Heart left ventricle (tissue), 16 donors: ENCODE measurements at regions not wholly inside any gene's neighbourhood (a gene's known extent, or its start where the extent isn't known, plus 50 kb on each side); places are given as distances from the start of the nearest gene placed in this dataset.

ENCODE experiments used
- ATAC-seq, 4 donors: fragments of 200-7000 bp; cut with Tn5 transposase; one replicate each; pipeline ENCODE4 v1.9.1; 2020 to 2022; ENCODE audit warnings: moderate library complexity in 4 of 4, mild to moderate bottlenecking in 3 of 4, moderate number of reproducible peaks in 1 of 4
- DNase-seq, 5 donors: peaks; one replicate each; pipeline ENCODE4 v3.0.0-alpha.2; 2020
- H3K27ac ChIP-seq, 12 donors: fragments of 200-600 bp; sonication (generic) in 4 of 12; one replicate each; pipeline versions ENCODE4 v1.5.0 to v1.8.0; 2016 to 2022; ENCODE audit warnings: mild to moderate bottlenecking in 2 of 12
- H3K27me3 ChIP-seq, 9 donors: fragments of 200-600 bp; sonication (generic) in 2 of 9; one replicate each; pipeline versions ENCODE4 v1.5.1 to v1.8.0; 2016 to 2022; ENCODE audit warnings: mild to moderate bottlenecking in 3 of 9
- H3K36me3 ChIP-seq, 9 donors: fragments of 200-600 bp; sonication (generic) in 2 of 9; one replicate each; pipeline versions ENCODE4 v1.5.0 to v1.8.0; 2018 to 2022; ENCODE audit warnings: mild to moderate bottlenecking in 2 of 9
- H3K4me1 ChIP-seq, 12 donors: fragments of 200-600 bp; sonication (generic) in 4 of 12; one replicate each; pipeline versions ENCODE4 v1.5.0 to v1.8.0; 2016 to 2022; ENCODE audit warnings: mild to moderate bottlenecking in 3 of 12
- H3K4me3 ChIP-seq, 12 donors: fragments of 200-600 bp; sonication (generic) in 4 of 12; one replicate each; pipeline versions ENCODE4 v1.5.0 to v1.8.0; 2017 to 2022; ENCODE audit warnings: mild to moderate bottlenecking in 9 of 12, moderate library complexity in 4 of 12
- H3K9me3 ChIP-seq, 12 donors: fragments of 200-600 bp; sonication (generic) in 4 of 12; one replicate each; pipeline versions ENCODE4 v1.5.0 to v1.8.0; 2016 to 2022; ENCODE audit warnings: mild to moderate bottlenecking in 1 of 12
- CTCF ChIP-seq, 12 donors: fragments of 200-600 bp; sonication (generic) in 4 of 12; IDR thresholded peaks; one replicate each; pipeline versions ENCODE4 v1.5.0 to v1.8.0; 2018 to 2022; ENCODE audit warnings: antibody characterized with exemption in 12 of 12, mild to moderate bottlenecking in 5 of 12
- POLR2A ChIP-seq, 2 donors: fragments of 450-650 bp; IDR thresholded peaks; one replicate each; pipeline ENCODE4 v1.6.1; 2017; ENCODE audit warnings: antibody characterized with exemption in 2 of 2, mild to moderate bottlenecking in 2 of 2, moderate library complexity in 2 of 2
- WGBS, 4 donors: extraction: QIAGEN DNeasy Blood & Tissue Kit in 2 of 4; methylation state at CpG; one replicate each; pipeline versions ENCODE4 v1.1.5 to v1.1.7; 2013 to 2018; 5-methylcytosine and 5-hydroxymethylcytosine counted together
- intact Hi-C, 10 donors: fragments of 100-400 bp; cut with DNase I; formaldehyde crosslinking; loops; one replicate each; pipeline versions ENCODE4 v1.11.1 to v1.14.2; 2022
- donor health status: ischemic (EF 13 %, LVEDD 7.1; RV severe dilation, severe dysfunction).
- donor health status: healthy with polysubstance abuse.
- donor health status: DM: no; HTN: yes; CAD: no.
- donor health status: DM: no; HTN: no; CAD: no.
- donor health status: ischemic (EF 25% LVEDD 6.9; RV normal size, moderate dysfunction).
- donor health status: ischemic (EF 25% LVEDD 5.7; RV mildly dilated, moderate dysfunction).
- donor health status: healthy.
- donor health status: DM: yes; HTN: yes; CAD: no.
- donor health status: ischemic (EF 35%, LVEDD 5.7; RV mildly dilated, moderate dysfunction).
- donor health status: nonischemic (EF 11% LVEDD 7.7; RV severe dilation, severe dysfunction).
- donor health status: DM: yes; HTN: yes; CAD: no.
- donor health status: PGD.
- donor health status: ischemic (EF 29% LVEDD 5.4; RV normal size, mild dysfunction).
- donor health status: nonischemic (EF 23%, LVEDD 6.1; RV moderate dilation, normal function).

- intact Hi-C loops: no loop called here
- 64 to 77% (median 72%) methylated on average over 3 of the region's 3 CpGs for WGBS, 4 donors
- TF ChIP-seq POLR2A (IDR thresholded peaks at IDR 0.05): no peak
- no peak for TF ChIP-seq CTCF (IDR thresholded peaks at IDR 0.05)
Observed at GRCh38 chr1:106524631-106525030, 531.8 kb upstream of the PRMT6 start.

DNA sequence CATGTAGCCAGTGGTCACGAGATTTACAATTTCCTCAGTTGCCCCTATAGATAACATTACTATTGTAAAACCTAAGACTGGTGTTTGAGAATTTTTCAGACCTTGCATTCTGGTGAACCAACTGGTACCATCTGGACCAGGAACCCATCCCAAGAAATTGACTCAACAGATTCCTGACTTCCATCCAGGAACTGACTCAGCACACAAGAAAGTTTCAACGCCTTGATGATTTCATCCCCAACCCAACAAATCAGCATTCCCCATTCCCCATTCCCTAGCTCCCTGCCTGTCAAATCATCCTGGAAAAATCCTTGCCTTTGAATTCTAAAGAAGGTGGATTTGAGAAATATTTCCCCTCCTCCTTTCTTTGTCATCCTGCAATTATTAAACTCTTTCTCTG is 529.8 kb upstream of the PRMT6 start:
- TF ChIP-seq POLR2A (IDR thresholded peaks at IDR 0.05): no peak
- no peak for TF ChIP-seq CTCF (IDR thresholded peaks at IDR 0.05)
- no peak for DNase-seq
- H3K27ac ChIP-seq: no peak overlapping the region
- intact Hi-C loops: no loop called here
- WGBS, 4 donors: 60 to 73% (median 62%) methylated on average over 2 of the region's 2 CpGs
- H3K27me3 ChIP-seq: no peaks in the 10 kb centered on the region
- ATAC-seq: no peak
- H3K4me3 ChIP-seq: no peak overlapping the region
- H3K36me3 ChIP-seq: no peaks in the 10 kb centered on the region
- H3K4me1 ChIP-seq: no peaks in the 10 kb centered on the region
- peaks cover 0 to 4% (median under 1%) of the 10 kb centered on the region in 12 donors for H3K9me3 ChIP-seq

More at GRCh38 chr1:106524631-106525030, 531.8 kb upstream of the PRMT6 start:
- DNase-seq (no peak), ATAC-seq (no peak)
- H3K4me1 ChIP-seq: no peaks in the 10 kb centered on the region
- H3K36me3 ChIP-seq: no peaks in the 10 kb centered on the region
- no peaks in the 10 kb centered on the region for H3K27me3 ChIP-seq
- no peak overlapping the region for H3K4me3 ChIP-seq
- H3K9me3 ChIP-seq: no peaks in the 10 kb centered on the region
- no peak overlapping the region for H3K27ac ChIP-seq

GRCh38 chr1:106534612-106535011 is 521.9 kb upstream of the PRMT6 start:
- Histone ChIP-seq H3K27me3 (no peaks in the 10 kb centered on the region), H3K9me3 (peaks cover 0 to 22% (median 5%) of the 10 kb centered on the region in 12 donors), H3K36me3 (no peaks in the 10 kb centered on the region), H3K4me3 (no peak overlapping the region), H3K27ac (no peak overlapping the region), H3K4me1 (no peaks in the 10 kb centered on the region)
- 49 to 56% (median 52%) methylated on average over 2 of the region's 2 CpGs for WGBS, 4 donors
- intact Hi-C loops: no loop called here
- ATAC-seq: no peak
- DNase-seq: no peak
- TF ChIP-seq POLR2A (IDR thresholded peaks at IDR 0.05): no peak
- no peak for TF ChIP-seq CTCF (IDR thresholded peaks at IDR 0.05)

- TF ChIP-seq CTCF (IDR thresholded peaks at IDR 0.05) (no peak), POLR2A (IDR thresholded peaks at IDR 0.05) (no peak)
- Histone ChIP-seq H3K36me3 (no peaks in the 10 kb centered on the region), H3K4me3 (no peak overlapping the region), H3K4me1 (no peaks in the 10 kb centered on the region), H3K27ac (no peak overlapping the region), H3K27me3 (no peaks in the 10 kb centered on the region), H3K9me3 (peaks cover 0 to 38% (median 11%) of the 10 kb centered on the region in 12 donors)
- ATAC-seq: no peak
- DNase-seq: no peak
- intact Hi-C loops: no loop called here
Observed at GRCh38 chr1:106536741-106537140, 519.7 kb upstream of the PRMT6 start.
